K562 (cell line): ENCODE measurements at regions not wholly inside any gene's neighbourhood (a gene's known extent, or its start where the extent isn't known, plus 50 kb on each side); places are given as distances from the start of the nearest gene placed in this dataset.

Experiments used
- CHAMP1 ChIP-seq: fragments of 450-650 bp; IDR thresholded peaks from 2 replicates; pipeline ENCODE4 v1.6.1; 2016; ENCODE audit warnings: mild to moderate bottlenecking
- DPF2 ChIP-seq: fragments of 450-650 bp; IDR thresholded peaks from 2 replicates; pipeline ENCODE4 v1.6.1; 2016
- RAD21 ChIP-seq, 2 experiments: fragments of 250-450 bp in 1 of 2; fragments of 450-650 bp in 1 of 2; sonication (Bioruptor Pico) in 1 of 2; formaldehyde crosslinking in 1 of 2; IDR thresholded peaks in 1 of 2; conservative IDR thresholded peaks in 1 of 2; 2 replicates each; pipeline versions ENCODE4 v1.4.0 to v1.8.0; 2020 to 2022; ENCODE audit warnings: mild to moderate bottlenecking in 2 of 2, moderate library complexity in 1 of 2
- SAFB2 ChIP-seq: fragments of 200-400 bp; formaldehyde crosslinking; IDR thresholded peaks from 2 replicates; pipeline ENCODE4 v1.6.1; 2018; ENCODE audit warnings: borderline replicate concordance, low read length, low read depth, moderate library complexity; ENCODE audit not compliant: severe bottlenecking
- SMARCB1 ChIP-seq: IDR thresholded peaks from 2 replicates; pipeline ENCODE4 v1.6.1; 2011; ENCODE audit warnings: improper control_type of control experiment, low read depth; ENCODE audit not compliant: insufficient read length
- ZNF511 ChIP-seq: sonication (generic); formaldehyde crosslinking; IDR thresholded peaks from 2 replicates; pipeline ENCODE4 v1.8.0; 2022; ENCODE audit warnings: mild to moderate bottlenecking, missing genetic modification reagents
- ZNF551 ChIP-seq: fragments of 250-450 bp; sonication (Bioruptor Pico); IDR thresholded peaks from 2 replicates; pipeline ENCODE4 v1.5.0; 2021; ENCODE audit warnings: mild to moderate bottlenecking, moderate library complexity

- TF ChIP-seq CHAMP1 (no peak), DPF2 (0 out of 2 replicates have a peak, but pooled peaks have one; percentile 23), RAD21 (CRISPR knock-in tag; conservative IDR thresholded peaks at IDR 0.05 in 1 of 2, IDR thresholded peaks at IDR 0.05 in 1 of 2) (peak in 1 of 2 experiments; percentile 10; a peak in 1 of 4 replicates), ZNF511 (CRISPR knock-in tag) (no peak), SAFB2 (no peak), ZNF551 (CRISPR knock-in tag) (no peak), SMARCB1 (no peak)
These were observed 231.3 kb downstream of the ENGASE start (continued) for GRCh38 chr17:79305768-79306423.
